GM18873 (cell line): ENCODE measurements at regions not wholly inside any gene's neighbourhood (a gene's known extent, or its start where the extent isn't known, plus 50 kb on each side); places are given as distances from the start of the nearest gene placed in this dataset.

Source experiments
- ATAC-seq: cut with Tn5 transposase; IDR thresholded peaks from one replicate; pipeline ENCODE4 v1.9.1; 2021; ENCODE audit warnings: mild to moderate bottlenecking, moderate library complexity, moderate number of reproducible peaks; ENCODE audit not compliant: unreplicated experiment, low FRiP score

DNA sequence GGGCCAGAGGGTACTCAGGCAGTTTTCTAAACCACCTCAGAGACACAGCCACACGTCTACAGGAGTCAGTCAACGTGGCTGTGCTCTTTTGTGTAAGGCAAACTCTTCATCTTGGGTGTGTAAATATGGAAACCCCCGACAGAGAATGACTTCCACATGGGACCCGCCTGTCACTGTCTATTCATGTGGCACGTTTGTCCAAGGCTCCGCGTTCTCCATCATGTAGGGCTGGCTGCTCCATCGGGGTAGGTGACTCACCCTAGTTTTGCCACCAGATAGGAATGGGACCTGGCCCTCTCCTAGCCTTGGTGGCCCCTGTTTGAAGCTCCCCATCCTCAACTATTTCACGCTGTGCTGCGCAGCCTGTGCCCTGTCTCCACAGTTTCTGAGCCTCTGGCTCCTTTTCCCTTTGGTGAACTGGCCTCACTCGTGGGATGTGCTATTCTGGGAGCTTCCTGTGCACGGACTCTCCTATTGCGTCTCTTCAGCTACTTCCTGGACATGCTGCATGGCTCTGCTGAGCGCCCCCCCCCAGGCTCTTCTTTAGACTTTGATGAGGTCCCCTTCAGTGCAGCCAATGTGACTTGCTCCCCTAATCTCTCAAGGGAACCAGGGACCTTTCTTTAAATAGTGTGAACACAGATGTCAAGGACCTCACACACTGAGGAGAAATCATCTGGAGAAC lies 143.2 kb upstream of the PDE10A start:
- no peak for ATAC-seq

DNA sequence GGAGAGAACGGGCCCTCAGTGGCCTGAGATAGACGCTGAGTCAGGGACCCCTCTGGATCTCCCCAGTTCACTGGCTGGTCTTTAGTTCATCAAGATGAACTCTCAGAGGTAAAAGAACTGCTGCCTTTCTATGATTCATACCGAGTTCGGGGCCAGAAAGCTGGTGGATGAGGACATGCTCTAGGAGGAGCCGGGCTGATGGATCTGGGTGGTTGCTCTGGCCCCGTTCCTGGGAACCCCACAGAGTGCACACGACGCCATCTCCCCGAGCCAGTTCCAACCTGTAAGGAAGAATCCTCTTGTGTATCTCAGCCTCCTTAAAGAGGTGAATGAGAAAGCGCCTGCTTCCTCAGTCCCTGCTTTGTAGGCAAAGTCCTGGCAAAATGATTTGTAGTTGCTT lies 142.6 kb upstream of the PDE10A start:
- no peak for ATAC-seq

DNA sequence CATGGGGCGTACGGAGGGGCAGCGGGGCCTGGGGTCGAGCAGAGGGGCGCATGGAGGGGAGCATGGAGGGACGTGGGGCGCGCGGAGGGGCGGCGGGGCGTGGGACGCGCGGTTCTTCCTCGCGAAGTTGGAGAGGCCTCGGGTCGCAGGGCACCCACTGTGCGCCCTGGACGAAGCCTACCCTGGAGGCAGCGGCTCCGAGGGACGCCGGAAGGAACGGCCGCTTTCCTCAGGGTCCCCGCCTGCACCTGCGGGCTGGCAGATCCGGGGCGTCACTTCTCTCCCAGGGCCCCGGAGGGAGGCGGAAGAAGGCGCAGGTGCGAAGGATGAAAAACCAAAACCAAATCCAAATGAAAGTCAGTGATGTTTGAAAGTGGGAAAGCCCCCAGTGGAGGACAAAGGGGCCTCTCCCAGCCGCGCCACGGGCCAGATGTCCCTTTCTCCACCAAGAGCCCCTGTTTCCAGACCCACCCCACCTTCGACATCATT lies 142.1 kb upstream of the PDE10A start:
- no peak for ATAC-seq

DNA sequence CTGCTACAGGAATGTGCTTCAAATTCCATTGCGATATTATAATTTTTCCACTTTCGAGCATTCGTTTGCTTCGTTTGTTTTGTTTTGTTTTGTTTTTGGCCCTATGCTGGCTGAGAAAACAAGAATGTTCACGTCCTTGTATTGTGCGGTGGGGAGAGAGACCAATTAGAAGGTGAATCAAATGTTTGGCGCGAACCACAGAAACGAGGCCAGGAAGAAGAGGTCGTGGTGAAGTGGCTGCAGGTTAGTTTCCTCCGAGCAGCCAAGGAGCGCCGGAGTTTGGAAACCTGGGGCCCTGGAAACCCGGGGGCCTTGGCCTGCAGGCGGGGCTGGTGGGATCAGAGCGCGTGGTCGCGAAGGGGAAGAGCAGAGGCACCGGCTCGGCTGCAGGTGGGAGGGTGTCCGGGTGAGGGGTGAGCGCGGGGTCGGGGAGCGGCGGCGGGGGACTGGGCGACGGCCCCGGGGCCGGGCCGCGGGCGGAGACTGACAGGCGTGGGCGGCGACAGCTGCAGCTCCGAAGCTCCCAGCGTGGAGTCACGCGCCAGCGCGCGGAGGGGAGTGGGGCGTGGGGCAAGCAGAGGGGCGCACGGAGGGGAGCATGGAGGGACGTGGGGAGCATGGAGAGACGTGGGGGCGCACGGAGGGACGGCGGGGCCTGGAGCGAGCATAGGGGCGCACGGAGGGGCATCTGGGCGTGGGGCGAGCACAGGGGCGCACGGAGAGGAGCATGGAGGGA lies 141.5 kb upstream of the PDE10A start:
- ATAC-seq = no peak

DNA sequence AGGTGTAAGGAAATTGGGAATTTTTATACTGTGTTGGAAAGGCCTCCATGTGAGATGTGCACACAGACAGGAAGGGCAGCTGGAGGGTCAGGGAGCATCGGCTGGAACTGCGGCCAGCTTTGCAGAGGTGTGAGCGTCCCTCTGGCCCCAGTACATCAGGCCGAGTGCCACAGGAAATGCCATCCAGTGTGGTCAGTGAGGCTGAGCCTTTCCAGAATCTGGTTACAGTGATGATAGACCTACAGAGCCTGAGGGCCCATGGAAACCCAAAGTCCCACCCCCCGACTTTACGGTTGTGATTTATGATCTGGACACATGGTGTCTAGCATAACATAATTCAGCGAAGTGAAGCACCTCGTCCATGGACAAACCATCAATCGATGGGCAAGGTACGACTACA lies 137.3 kb upstream of the PDE10A start:
- ATAC-seq = no peak

DNA sequence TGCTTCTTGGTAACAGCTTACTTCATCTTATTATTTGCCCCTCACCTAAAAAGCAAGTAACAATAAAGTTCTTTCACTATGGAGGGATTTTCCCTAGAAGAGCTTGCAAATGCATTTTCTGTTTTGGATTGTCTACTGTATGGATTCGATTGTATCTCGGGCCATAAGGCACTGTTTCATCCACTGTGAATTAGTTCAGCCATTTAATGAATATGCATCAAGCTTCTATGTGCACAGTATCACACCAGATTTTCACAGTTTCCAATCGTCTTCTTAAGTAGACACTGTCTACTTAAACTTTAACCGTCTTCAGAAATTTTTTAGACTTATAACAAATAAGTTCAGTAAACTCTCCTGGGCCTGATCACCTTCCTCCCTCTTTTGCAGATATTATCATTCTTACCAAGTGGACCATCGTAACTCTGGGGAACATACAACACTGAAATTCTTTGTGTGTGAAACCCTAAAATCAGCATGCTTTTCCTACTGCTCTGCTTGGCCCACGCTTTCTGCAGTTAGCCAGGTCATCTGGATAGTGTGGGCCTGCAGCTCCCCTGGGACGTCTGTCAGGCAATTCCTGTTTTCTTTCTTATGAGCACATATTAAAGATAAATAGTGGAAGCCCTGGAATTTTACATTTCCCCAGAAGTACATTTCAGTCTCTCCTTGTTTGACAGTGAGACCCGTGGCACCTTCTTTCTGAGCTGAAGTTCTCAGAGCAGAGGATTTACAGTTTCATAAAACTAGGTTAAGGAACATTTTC lies 136.5 kb upstream of the PDE10A start:
- no peak for ATAC-seq

DNA sequence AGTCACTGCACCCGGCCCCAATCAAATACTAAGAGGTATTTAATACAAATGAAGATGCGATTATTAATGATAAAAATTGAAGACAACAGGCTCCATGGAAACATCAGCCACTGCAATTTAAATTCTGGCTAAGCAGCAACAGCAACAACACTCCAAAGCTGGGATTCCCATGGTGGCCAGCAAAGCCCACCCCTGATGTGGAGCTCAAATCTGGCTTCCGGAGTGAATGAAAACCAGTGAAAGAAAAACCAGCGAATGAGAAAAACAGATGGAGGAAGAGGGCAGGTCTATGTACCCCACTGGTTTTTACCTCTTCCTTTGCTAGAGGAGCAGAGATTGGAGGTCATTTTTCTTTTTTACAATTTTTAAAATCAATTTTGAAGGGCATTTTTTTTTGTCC lies 135.9 kb upstream of the PDE10A start:
- no peak for ATAC-seq

DNA sequence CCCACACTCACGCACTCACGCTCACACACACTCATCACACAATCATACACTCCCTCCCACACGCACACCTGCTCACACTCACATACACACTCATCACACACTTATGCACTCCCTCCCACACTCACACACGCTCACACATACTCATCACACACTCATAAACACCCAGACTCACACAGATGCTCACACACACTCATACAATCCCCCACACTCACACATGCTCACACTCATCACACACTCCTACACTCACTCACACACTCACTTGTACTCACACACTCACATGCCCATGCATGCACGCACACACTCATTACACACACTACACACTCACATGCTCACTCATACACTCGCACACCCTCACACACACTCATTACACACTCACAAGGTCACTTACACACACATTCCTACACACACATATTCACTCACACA lies 131.1 kb upstream of the PDE10A start:
- ATAC-seq = no peak

DNA sequence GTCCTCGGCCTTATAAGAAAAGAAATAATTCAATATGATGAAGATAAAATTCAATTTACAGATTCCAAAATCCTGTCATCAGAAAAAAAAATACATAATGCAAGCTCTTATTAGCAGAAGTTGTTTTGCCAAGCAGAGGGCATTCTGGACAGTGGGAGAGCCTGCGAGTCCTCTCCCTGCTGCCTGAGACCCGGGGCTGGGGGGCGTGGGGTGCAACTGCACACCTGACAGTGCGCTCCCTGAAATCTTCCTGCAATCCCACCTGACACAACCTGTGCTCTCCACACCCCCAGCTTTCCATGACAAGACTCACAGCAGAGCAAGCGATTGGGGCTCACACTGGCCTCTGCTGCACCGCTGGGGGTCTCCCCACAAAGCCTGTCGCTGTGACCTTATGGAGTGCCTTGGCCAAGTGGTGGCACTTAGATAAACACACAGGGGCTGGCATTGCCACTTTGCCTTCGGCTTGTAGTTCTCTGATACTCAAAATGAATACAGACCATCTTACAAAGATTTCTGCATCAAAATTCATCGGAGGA lies 130.3 kb upstream of the PDE10A start:
- ATAC-seq = no peak

DNA sequence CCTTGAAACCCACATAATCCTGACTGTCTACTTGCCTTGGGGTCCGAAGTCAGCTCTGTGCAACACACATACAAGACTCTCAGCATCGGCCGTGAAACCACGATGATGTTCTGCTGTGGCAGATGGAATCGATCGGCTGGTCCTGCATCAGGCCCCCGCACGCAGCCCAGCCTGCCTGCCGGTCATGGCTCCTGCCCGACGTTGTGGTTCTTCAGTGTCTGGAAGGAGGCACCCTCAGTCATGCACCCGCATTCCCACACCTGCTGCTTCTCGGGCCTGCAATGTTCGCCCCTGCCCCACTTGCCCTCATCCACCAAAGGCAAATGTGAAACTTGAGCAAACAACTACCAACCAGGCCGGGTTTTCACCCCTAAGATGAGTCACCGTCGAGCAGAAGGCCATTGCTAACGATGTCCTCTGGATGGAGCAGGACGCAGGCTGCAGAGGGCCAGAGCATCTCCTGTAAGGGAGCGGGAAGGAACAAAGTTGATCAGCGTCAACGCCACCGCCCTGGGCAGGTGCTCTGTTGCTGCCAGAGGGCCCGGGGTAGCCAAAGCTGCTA lies 128.9 kb upstream of the PDE10A start:
- no peak for ATAC-seq

DNA sequence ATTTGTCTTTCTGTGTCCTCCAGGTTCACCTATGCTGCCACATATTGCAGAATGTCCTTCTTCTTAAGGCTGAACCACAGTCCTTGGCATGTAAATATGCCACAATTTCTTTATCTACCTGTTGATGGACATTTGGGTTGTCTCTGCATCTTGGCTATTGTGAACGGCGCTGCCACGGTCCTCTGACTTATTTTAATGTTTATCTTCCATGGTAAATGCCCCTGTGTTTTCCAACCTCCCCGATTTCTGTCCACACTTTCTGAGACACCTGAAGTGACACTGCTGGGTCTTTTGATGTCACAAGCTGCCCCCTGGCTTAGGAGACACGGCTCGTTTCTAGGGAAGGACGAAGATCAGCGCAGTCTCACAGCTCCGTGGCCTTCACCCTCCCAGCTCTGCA lies 128.3 kb upstream of the PDE10A start:
- no peak for ATAC-seq

DNA sequence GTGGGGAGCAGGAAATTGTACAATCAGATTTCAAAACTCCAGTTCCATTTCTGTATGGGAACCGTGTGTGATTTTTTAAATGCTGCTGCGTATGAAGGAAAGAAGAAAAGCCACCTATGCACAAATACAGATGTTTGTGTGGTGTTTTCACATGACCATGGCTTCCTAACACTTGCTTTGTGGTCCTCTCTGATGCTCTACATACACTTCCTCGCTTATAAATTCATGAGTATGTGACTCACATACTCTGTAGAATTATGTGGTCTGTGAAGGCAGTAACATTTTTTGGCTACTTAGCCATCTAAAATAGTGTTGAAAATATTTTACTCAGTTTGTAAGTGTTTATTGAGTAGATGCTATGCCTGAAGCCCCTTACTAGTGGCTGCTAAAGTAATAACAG lies 119.8 kb upstream of the PDE10A start:
- no peak for ATAC-seq

DNA sequence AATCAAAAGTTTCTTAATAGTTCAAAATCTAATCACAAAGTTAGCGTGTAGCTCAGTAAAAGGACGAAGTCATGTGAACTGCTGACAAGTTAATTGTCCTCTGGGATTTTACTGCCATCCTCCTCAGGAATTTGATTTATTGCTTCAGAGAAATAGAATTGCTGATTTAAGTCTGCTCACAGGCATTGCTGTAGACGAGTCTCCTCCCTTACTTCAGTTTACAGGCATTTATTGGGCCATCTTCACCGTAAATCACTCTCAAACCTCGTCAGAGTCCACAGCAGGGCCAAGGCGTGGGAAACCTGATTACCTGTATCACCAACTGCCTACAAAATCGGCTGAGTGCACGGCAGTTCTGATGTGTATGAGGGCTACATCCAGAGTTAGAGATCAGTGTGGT lies 119.1 kb upstream of the PDE10A start:
- no peak for ATAC-seq

DNA sequence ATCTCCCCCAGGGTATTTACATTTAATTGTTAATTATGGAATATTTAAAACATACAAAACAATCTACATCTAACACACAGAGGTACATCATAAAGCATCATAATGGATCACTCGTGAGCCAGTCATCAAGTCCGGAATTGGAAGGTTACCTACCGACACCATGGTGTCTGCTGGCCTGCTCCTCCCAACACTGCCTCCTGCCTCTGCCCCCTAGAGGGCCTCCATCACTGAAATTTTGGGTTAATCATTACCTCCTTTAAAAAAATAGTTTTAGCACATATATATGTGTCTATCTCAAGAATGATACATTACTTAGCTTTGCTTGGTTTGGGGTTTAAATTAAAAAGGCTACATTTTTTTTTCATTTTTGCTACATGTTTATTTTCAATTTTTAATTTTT lies 114.6 kb upstream of the PDE10A start:
- no peak for ATAC-seq

DNA sequence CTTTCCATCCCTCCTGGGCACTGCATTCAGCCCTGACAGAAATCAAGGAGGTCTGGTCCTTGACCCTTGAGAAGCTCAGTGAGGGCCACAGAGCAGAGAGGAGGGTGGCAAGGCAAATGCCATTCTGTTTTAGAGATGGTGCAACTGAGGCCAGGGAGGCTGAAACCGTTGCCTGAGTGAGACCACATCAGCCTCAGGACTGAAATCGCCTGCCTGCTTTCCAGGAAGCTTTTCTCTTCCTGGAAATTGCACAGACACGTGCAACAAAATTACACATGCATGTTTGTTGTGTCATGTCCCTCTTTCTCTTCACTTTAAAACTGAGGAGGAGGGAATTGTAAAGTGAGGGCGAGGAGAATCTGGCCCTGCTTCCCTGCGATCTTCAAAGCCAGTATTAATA lies 113.7 kb upstream of the PDE10A start:
- ATAC-seq = no peak

DNA sequence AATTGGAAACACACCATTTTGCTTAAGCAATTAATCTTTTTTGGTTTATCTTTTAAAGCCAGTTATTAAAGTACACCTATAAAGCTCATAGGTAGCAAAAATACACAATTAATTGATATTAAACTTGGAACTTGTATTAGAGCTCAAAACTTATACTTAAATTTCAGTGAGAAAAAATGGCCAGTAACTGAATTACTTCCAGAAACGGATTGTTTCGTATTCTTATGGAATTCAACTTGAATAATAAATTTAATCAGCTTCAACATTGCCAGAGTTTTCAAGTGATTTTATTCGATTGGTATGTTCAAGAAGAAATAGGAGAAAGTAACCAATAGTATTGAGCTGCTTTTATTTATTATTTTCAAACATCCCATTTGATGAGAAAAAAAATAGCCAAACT lies 112.7 kb upstream of the PDE10A start:
- no peak for ATAC-seq

DNA sequence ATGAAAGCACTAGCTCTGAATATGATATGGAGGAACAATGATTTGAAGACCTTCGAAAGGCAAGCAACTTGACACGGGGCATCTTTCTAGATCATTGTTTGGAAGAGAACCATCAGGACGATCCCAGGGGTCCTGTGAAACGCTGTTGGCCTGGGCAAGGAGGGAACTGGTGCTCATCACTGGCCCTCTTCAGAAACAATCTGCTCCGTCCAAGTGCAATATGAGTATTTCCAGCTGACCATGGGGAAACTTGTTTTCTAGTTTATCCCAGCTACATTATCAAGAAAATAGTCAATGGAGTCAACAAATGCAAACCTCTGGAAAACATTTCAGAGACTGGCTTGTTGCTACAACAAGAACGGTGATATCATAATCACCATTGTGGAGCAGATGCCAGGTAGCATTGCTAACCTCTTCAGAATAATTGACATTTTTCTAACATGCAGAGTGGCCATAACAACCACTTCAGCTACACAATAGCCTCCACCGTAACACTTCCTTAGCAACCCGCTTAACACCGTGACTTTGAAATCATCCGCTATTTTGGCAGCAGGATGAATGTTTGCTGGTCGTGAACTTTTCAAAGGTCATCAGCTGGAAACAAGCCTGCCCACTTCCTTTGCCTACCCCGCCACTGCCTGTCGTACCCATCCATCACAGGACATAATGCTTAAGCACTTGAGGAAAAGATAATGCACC lies 112.0 kb upstream of the PDE10A start:
- no peak for ATAC-seq

DNA sequence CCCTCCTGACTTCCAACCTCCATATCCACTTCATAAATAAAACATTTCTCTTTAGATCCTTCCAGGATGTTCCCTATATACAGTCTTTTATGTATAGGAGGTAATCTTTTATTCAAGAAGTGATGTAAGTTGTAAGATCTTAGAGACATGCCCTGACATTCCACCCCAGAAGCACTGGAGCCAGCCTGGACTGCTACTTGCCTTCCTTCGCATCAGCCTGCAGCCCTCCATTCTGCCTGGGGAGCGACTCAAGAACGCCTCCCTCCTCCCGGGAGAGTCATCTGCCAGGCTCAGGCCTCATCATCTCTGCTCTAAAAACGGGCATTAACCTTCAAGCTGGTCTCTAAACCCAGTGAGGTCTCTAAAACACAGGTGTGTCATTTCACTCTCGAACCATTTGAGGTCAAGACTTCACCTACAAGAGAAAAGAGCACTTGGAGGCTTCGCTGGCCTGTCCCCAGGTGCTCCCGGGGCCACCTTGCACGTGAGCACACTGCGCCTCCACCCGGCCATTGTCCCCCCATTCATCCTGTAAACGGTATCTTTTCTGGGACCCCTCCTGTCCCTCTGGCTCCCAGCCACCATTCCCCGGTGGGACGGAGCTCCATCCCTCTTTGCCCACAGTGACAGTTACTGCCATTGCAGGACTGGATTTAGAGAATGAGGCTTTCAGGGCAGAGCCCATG lies 107.5 kb upstream of the PDE10A start:
- no peak for ATAC-seq

DNA sequence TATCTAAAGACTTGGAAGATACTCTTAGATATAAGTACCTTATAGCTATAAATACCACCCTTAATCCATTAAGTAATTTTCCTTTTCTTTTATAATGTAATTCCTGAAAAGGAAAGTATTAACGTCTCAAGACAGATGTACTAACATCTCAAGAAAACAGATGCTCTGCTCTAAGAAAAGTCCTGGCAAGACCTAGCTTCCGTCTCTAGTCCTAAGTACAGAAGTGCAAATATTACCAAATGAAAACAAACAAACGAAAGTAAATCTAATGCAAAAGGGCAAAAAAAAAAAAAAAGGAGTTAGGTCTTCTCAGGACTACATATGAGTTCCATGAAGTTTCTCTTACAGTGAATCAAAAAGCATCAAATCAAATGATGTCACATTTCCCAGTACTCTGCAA lies 106.8 kb upstream of the PDE10A start:
- ATAC-seq = no peak

DNA sequence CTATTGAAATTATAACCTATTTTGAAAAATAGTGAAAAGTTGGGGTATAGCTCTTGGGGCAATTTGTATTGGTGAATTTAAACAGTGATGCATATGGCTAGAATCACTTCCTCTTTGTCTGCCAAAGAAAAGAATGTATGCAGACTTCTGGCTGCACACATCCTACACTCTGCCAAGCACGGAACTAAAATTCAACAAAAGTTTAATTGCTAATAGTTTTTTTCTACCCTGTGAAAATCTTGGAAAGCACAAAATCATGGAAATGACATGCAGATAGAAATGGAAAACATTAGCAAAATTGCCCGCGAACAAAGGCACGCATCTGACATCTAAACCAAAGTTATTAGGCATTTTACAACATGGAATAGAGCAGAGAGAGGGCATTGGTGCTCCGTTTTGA lies 106.4 kb upstream of the PDE10A start:
- ATAC-seq = no peak
